ENCODE measurements at regions not wholly inside any gene's neighbourhood (a gene's known extent, or its start where the extent isn't known, plus 50 kb on each side); places are given as distances from the start of the nearest gene placed in this dataset.

DNA sequence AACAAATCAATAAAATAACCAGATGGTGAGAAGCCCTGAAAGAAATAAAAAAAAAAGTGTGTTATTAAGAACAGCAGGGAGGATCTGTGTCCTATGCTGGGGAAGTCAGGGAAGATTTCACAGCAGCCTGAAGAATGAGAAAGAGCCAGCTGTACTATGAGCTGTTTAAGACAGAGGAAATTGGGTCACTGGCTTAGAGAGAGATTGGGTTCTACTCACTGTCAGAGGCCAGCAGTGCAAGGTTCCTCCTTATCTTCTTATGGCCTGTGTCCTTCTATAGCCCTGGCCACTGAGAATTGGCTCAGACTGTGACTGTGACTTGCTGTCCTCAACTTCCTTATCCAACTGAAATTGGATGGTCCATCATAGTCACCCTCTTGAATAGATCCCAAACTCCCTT lies 54.8 kb upstream of the FDX1 start:
- Histone ChIP-seq H3K36me3 (ENCODE audit: control insufficient read depth in 1 of 2, insufficient read depth in 2 of 2, low read depth in 1 of 2, low read length in 2 of 2) (no peaks in the 10 kb centered on the region), H3K4ac (ENCODE audit: low read depth in 1 of 2, low read length in 2 of 2) (no peak overlapping the region), H2BK5ac (ENCODE audit: low read depth, low read length, poor library complexity, severe bottlenecking) (no peak overlapping the region), H2BK120ac (ENCODE audit: low read depth, low read length) (no peak overlapping the region), H3K14ac (ENCODE audit: low read length in 2 of 2) (no peak overlapping the region), H3K23ac (ENCODE audit: low read length in 2 of 2) (no peak overlapping the region), H3K27me3 (ENCODE audit: control insufficient read depth in 1 of 2, insufficient read depth in 1 of 2, low read length in 2 of 2) (no peaks in the 10 kb centered on the region), H2AK5ac (ENCODE audit: low read length, severe bottlenecking) (no peak overlapping the region), H3K18ac (ENCODE audit: low read depth in 1 of 2, low read length in 2 of 2) (no peak overlapping the region), H3K4me3 (ENCODE audit: insufficient read depth in 1 of 2, low read depth in 1 of 2, low read length in 2 of 2) (no peak overlapping the region), H4K8ac (ENCODE audit: low read length) (no peak overlapping the region), H3K79me1 (replicated peaks; ENCODE audit: low read length, poor library complexity, severe bottlenecking) (no peaks in the 10 kb centered on the region), H2BK15ac (ENCODE audit: low read depth, poor library complexity, severe bottlenecking) (no peak overlapping the region), H4K91ac (ENCODE audit: low read length) (no peak overlapping the region), H3K4me1 (ENCODE audit: control insufficient read depth, insufficient read depth, low read depth, low read length) (peaks cover 2% of the 10 kb centered on the region), H3K9ac (ENCODE audit: low read length) (no peak overlapping the region), H2AFZ (ENCODE audit: low read depth, low read length) (no peak overlapping the region), H3K9me3 (ENCODE audit: control insufficient read depth, low read length) (no peaks in the 10 kb centered on the region), H2BK12ac (ENCODE audit: low read length in 2 of 2) (no peak overlapping the region), H3K4me2 (ENCODE audit: low read length, poor library complexity, severe bottlenecking) (no peak overlapping the region), H3K27ac (ENCODE audit: low read length, poor library complexity, severe bottlenecking) (no peak overlapping the region)
- no peak for DNase-seq

DNA sequence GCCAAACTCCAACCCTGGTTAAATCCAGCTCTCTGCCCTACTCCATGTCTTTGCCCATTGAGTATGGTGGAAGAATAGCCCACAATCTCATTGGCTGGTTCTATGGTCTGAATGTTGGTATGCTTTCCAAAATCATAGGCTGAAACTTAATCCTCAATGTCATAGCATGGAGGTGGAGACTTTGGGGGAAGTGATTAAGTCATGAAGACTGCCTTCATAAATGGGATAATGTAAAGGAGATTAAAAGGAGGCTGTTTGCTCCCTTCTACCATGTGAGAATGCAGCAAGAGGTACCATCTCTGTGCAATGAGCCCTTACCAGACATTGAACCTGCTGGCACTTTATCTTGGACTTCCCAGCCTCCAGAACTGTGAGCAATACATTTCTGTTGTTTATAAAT lies 54.4 kb upstream of the FDX1 start:
- Histone ChIP-seq H2BK15ac (ENCODE audit: low read depth, poor library complexity, severe bottlenecking) (no peak overlapping the region), H3K4me1 (ENCODE audit: control insufficient read depth, insufficient read depth, low read depth, low read length) (peaks cover 2% of the 10 kb centered on the region), H3K27me3 (ENCODE audit: control insufficient read depth in 1 of 2, insufficient read depth in 1 of 2, low read length in 2 of 2) (no peaks in the 10 kb centered on the region), H4K91ac (ENCODE audit: low read length) (no peak overlapping the region), H3K9ac (ENCODE audit: low read length) (no peak overlapping the region), H3K9me3 (ENCODE audit: control insufficient read depth, low read length) (no peaks in the 10 kb centered on the region), H2AFZ (ENCODE audit: low read depth, low read length) (no peak overlapping the region), H2BK5ac (ENCODE audit: low read depth, low read length, poor library complexity, severe bottlenecking) (no peak overlapping the region), H3K18ac (ENCODE audit: low read depth in 1 of 2, low read length in 2 of 2) (no peak overlapping the region), H3K27ac (ENCODE audit: low read length, poor library complexity, severe bottlenecking) (no peak overlapping the region), H3K23ac (ENCODE audit: low read length in 2 of 2) (no peak overlapping the region), H3K4me3 (ENCODE audit: insufficient read depth in 1 of 2, low read depth in 1 of 2, low read length in 2 of 2) (no peak overlapping the region), H4K8ac (ENCODE audit: low read length) (no peak overlapping the region), H3K14ac (ENCODE audit: low read length in 2 of 2) (no peak overlapping the region), H3K36me3 (ENCODE audit: control insufficient read depth in 1 of 2, insufficient read depth in 2 of 2, low read depth in 1 of 2, low read length in 2 of 2) (no peaks in the 10 kb centered on the region), H2BK12ac (ENCODE audit: low read length in 2 of 2) (no peak overlapping the region), H3K4me2 (ENCODE audit: low read length, poor library complexity, severe bottlenecking) (no peak overlapping the region), H2AK5ac (ENCODE audit: low read length, severe bottlenecking) (no peak overlapping the region), H2BK120ac (ENCODE audit: low read depth, low read length) (no peak overlapping the region), H3K4ac (ENCODE audit: low read depth in 1 of 2, low read length in 2 of 2) (no peak overlapping the region), H3K79me1 (replicated peaks; ENCODE audit: low read length, poor library complexity, severe bottlenecking) (no peaks in the 10 kb centered on the region)
- no peak for DNase-seq

DNA sequence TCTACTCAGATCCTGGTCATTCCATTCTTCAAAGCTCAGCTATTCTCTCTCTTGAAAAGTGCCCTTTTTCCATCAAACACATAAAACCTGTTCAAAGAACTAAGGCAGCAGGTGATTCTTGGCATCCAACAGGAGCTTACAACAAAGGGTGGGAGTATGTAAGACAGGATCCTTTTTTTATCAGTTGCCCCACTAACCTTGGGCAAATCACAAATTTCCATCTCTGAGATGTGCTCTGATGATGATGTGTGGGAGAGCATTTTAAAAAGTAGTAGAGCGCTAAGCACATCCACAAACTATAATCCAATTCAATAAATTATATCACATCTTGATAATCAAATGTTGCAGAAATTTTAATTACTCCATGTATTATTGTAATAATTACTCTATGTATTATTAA lies 53.7 kb upstream of the FDX1 start:
- no peaks in the 10 kb centered on the region for H3K27me3 ChIP-seq (ENCODE audit: control insufficient read depth in 1 of 2, insufficient read depth in 1 of 2, low read length in 2 of 2)
- H3K4me2 ChIP-seq (ENCODE audit: low read length, poor library complexity, severe bottlenecking) = no peak overlapping the region
- no CpG with 5 or more reads among the region's 1 CpG for WGBS
- H3K18ac ChIP-seq (ENCODE audit: low read depth in 1 of 2, low read length in 2 of 2) = no peak overlapping the region
- no peak overlapping the region for H3K4me3 ChIP-seq (ENCODE audit: insufficient read depth in 1 of 2, low read depth in 1 of 2, low read length in 2 of 2)
- peaks cover 2% of the 10 kb centered on the region for H3K4me1 ChIP-seq (ENCODE audit: control insufficient read depth, insufficient read depth, low read depth, low read length)
- H2BK15ac ChIP-seq (ENCODE audit: low read depth, poor library complexity, severe bottlenecking) = no peak overlapping the region
- no peak overlapping the region for H3K9ac ChIP-seq (ENCODE audit: low read length)
- peak overlapping the region; percentile 63 for H2AK5ac ChIP-seq (ENCODE audit: low read length, severe bottlenecking)
- H3K14ac ChIP-seq (ENCODE audit: low read length in 2 of 2) = no peak overlapping the region
- H3K27ac ChIP-seq (ENCODE audit: low read length, poor library complexity, severe bottlenecking) = no peak overlapping the region
- H2AFZ ChIP-seq (ENCODE audit: low read depth, low read length) = no peak overlapping the region
- no peak overlapping the region for H3K4ac ChIP-seq (ENCODE audit: low read depth in 1 of 2, low read length in 2 of 2)
- peak overlapping the region in 1 of 2 experiments; percentile 31 for H2BK12ac ChIP-seq (ENCODE audit: low read length in 2 of 2)
- H3K36me3 ChIP-seq (ENCODE audit: control insufficient read depth in 1 of 2, insufficient read depth in 2 of 2, low read depth in 1 of 2, low read length in 2 of 2) = no peaks in the 10 kb centered on the region
- H3K9me3 ChIP-seq (ENCODE audit: control insufficient read depth, low read length) = no peaks in the 10 kb centered on the region
- H2BK120ac ChIP-seq (ENCODE audit: low read depth, low read length) = no peak overlapping the region
- H3K23ac ChIP-seq (ENCODE audit: low read length in 2 of 2) = no peak overlapping the region
- no peak overlapping the region for H4K91ac ChIP-seq (ENCODE audit: low read length)
- no peak overlapping the region for H4K8ac ChIP-seq (ENCODE audit: low read length)
- H3K79me1 ChIP-seq (replicated peaks; ENCODE audit: low read length, poor library complexity, severe bottlenecking) = no peaks in the 10 kb centered on the region
- no peak for DNase-seq
- no peak overlapping the region for H2BK5ac ChIP-seq (ENCODE audit: low read depth, low read length, poor library complexity, severe bottlenecking)

DNA sequence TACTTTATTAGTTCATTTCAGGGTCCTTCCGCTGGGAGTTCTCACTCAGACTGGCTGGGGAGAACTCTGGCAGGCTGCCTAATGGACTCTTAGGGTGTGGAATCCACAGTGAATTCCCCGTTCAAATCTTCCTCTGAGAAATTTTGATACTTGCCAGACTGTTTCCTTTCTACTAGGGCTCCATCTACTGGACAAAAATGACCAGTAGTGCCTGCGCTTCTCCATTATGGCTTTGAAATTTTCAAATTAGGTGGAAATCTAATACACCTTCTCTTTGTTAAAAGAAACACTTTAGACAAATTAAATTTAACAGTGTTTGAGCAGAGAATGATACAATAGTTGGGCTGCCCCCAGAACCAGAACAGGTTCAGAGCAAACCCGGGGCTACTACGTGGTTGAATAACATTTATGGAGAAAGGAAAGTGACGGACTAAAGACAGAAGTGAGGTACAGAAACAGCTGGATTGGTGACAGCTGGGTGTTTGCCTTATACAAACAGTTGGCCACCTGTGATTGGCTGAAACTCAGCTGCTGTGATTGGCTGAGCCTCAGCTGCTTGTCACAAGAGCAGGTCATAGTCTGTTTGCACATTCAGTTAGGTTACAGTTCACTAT lies 52.9 kb upstream of the FDX1 start:
- no peak overlapping the region for H3K4ac ChIP-seq (ENCODE audit: low read depth in 1 of 2, low read length in 2 of 2)
- H3K9me3 ChIP-seq (ENCODE audit: control insufficient read depth, low read length) = no peaks in the 10 kb centered on the region
- DNase-seq = peak; percentile 91
- H2AFZ ChIP-seq (ENCODE audit: low read depth, low read length) = no peak overlapping the region
- peak overlapping the region in 1 of 2 experiments; percentile 5 for H2BK12ac ChIP-seq (ENCODE audit: low read length in 2 of 2)
- peaks cover 2% of the 10 kb centered on the region for H3K4me1 ChIP-seq (ENCODE audit: control insufficient read depth, insufficient read depth, low read depth, low read length)
- no peak overlapping the region for H4K8ac ChIP-seq (ENCODE audit: low read length)
- no peak overlapping the region for H3K4me3 ChIP-seq (ENCODE audit: insufficient read depth in 1 of 2, low read depth in 1 of 2, low read length in 2 of 2)
- H3K9ac ChIP-seq (ENCODE audit: low read length) = peak overlapping the region; percentile 49
- H3K27me3 ChIP-seq (ENCODE audit: control insufficient read depth in 1 of 2, insufficient read depth in 1 of 2, low read length in 2 of 2) = no peaks in the 10 kb centered on the region
- WGBS = 42% methylated on average over 5 of the region's 6 CpGs
- H3K18ac ChIP-seq (ENCODE audit: low read depth in 1 of 2, low read length in 2 of 2) = no peak overlapping the region
- H2BK5ac ChIP-seq (ENCODE audit: low read depth, low read length, poor library complexity, severe bottlenecking) = no peak overlapping the region
- H2AK5ac ChIP-seq (ENCODE audit: low read length, severe bottlenecking) = no peak overlapping the region
- no peak overlapping the region for H3K14ac ChIP-seq (ENCODE audit: low read length in 2 of 2)
- no peak overlapping the region for H2BK120ac ChIP-seq (ENCODE audit: low read depth, low read length)
- H2BK15ac ChIP-seq (ENCODE audit: low read depth, poor library complexity, severe bottlenecking) = no peak overlapping the region
- H3K27ac ChIP-seq (ENCODE audit: low read length, poor library complexity, severe bottlenecking) = no peak overlapping the region
- no peak overlapping the region for H3K23ac ChIP-seq (ENCODE audit: low read length in 2 of 2)
- H3K4me2 ChIP-seq (ENCODE audit: low read length, poor library complexity, severe bottlenecking) = peak overlapping the region; percentile 17
- no peaks in the 10 kb centered on the region for H3K79me1 ChIP-seq (replicated peaks; ENCODE audit: low read length, poor library complexity, severe bottlenecking)
- no peaks in the 10 kb centered on the region for H3K36me3 ChIP-seq (ENCODE audit: control insufficient read depth in 1 of 2, insufficient read depth in 2 of 2, low read depth in 1 of 2, low read length in 2 of 2)
- no peak overlapping the region for H4K91ac ChIP-seq (ENCODE audit: low read length)
